Lower leg skin (tissue), 4 donors: ENCODE measurements at regions not wholly inside any gene's neighbourhood (a gene's known extent, or its start where the extent isn't known, plus 50 kb on each side); places are given as distances from the start of the nearest gene placed in this dataset.

Experiments
- DNase-seq, 2 donors: peaks; one replicate each; pipeline ENCODE4 v3.0.0-alpha.2; 2019; ENCODE audit warnings: low spot score in 2 of 2
- H3K4me3 ChIP-seq: fragments of 200-600 bp; sonication (generic); 2 replicates; pipeline ENCODE4 v1.5.1; 2017; ENCODE audit warnings: mild to moderate bottlenecking, low read depth; ENCODE audit not compliant: poor library complexity, severe bottlenecking
- POLR2A ChIP-seq, 2 donors: fragments of 450-650 bp; IDR thresholded peaks; one replicate each; pipeline ENCODE4 v1.6.1; 2016 to 2017; ENCODE audit warnings: antibody characterized with exemption in 2 of 2, mild to moderate bottlenecking in 1 of 2, moderate library complexity in 1 of 2
- WGBS, 2 donors: methylation state at CpG; one replicate each; pipeline ENCODE4 v1.1.5; 2018; 5-methylcytosine and 5-hydroxymethylcytosine counted together
- intact Hi-C: fragments of 100-400 bp; cut with DNase I; formaldehyde crosslinking; loops from one replicate; pipeline ENCODE4 v1.15.0; 2023; ENCODE audit warnings: low total_unique reads
- TF ChIP-seq, protein P1 (sequence below), 3 donors: fragments of 450-650 bp; IDR thresholded peaks; one replicate each; pipeline ENCODE4 v1.5.1; 2016; ENCODE audit warnings: antibody characterized with exemption in 3 of 3, mild to moderate bottlenecking in 3 of 3, moderate library complexity in 2 of 3

DNA sequence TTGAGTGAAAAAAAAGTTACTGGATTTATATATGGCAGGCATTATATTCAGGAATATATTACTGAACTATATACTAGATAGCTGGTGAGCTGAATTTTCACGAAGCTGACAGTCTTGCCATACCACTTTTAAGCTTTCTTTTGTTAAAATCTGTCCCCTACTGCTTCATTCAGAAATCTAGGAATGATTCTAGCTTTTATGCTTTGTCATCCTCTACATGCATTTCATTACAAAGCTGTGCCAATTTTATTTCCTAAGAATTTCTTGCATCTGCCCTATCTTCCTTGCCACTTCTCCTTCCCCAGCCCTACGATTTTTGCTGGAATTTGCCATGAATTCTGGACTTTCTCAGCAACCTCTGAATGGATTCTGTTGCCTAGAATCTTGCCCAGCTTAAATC lies 158.5 kb upstream of the ADGRB3 start:
- DNase-seq: no peak
- TF ChIP-seq, protein P1, sequence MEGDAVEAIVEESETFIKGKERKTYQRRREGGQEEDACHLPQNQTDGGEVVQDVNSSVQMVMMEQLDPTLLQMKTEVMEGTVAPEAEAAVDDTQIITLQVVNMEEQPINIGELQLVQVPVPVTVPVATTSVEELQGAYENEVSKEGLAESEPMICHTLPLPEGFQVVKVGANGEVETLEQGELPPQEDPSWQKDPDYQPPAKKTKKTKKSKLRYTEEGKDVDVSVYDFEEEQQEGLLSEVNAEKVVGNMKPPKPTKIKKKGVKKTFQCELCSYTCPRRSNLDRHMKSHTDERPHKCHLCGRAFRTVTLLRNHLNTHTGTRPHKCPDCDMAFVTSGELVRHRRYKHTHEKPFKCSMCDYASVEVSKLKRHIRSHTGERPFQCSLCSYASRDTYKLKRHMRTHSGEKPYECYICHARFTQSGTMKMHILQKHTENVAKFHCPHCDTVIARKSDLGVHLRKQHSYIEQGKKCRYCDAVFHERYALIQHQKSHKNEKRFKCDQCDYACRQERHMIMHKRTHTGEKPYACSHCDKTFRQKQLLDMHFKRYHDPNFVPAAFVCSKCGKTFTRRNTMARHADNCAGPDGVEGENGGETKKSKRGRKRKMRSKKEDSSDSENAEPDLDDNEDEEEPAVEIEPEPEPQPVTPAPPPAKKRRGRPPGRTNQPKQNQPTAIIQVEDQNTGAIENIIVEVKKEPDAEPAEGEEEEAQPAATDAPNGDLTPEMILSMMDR (IDR thresholded peaks at IDR 0.05): no peak
- no peak for TF ChIP-seq POLR2A (IDR thresholded peaks at IDR 0.05)
- no peak overlapping the region for H3K4me3 ChIP-seq
- intact Hi-C loops: no loop called here
- 40 to 47% methylated on average over 2 of the region's 2 CpGs for WGBS, 2 donors

DNA sequence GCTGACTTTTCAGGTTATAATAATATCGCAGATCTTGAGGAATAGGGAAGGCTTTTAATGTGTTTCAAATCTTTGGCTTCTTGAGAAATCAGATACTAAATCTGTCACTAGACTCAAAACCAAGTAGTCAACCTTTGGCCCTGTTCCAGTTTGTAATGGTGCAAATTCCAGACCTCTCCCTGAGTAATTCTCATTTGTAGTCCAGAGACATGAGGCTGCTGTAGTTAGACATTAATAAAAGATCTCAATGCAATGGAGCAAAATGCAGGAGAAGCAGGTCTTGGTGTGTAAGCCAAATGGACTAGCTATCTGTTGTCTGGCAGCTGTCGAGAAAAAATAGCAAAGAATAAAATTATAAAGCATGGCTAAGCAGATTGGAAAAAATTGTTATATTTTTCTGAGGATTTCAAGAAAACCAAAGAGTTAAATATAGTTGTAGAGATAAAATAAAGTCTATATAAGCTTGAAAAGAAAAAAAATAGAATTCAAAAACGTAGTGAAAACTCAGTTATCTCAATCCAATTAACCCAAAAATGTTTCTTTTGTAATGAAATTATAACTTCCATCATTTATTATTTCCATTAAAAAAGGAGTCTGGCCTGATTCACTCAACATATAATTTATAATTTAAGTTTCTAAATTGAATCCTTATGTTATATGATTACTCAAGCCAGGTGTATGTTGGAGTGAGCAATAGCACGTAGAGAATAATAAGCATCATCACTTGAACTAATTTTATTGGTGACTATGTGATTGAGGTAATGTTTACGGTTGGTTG lies 161.5 kb upstream of the ADGRB3 start:
- TF ChIP-seq, protein P1 (IDR thresholded peaks at IDR 0.05): no peak
- no peak for TF ChIP-seq POLR2A (IDR thresholded peaks at IDR 0.05)
- no peak overlapping the region for H3K4me3 ChIP-seq
- DNase-seq: no peak
- intact Hi-C loops: no loop called here
- WGBS, 2 donors: 68 to 72% methylated on average over 5 of the region's 5 CpGs

DNA sequence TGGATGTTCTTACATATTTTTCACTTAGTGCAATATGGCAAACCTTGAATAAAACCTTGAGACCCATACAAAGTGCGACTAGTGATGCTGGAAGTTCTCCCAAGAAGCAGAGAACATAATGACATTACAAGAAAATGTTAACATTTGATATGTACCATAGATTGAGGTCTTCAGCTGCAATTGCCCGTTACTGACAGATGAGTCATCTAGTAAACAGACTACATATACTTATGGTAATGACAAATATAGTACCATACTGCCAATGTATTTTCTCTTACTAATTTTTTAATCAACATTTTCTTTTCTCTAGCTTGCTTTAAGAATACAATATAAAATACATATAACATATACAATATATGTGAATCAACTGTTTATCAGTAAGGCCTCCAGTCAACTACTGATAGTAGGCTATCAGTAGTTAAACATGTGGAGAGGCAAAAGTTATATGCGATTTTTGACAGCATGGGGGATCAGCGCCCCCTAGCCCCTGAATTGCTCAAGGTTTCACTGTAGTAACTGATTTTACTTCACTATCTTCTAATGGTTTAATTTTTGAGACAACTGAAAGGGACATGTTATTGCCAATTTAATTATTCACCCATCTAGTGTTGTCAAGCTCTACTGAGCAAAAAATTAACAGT lies 166.7 kb upstream of the ADGRB3 start:
- 45 to 46% methylated on average over 4 of the region's 4 CpGs for WGBS, 2 donors
- DNase-seq: no peak
- no peak for TF ChIP-seq POLR2A (IDR thresholded peaks at IDR 0.05)
- TF ChIP-seq, protein P1 (IDR thresholded peaks at IDR 0.05): no peak

GRCh38 chr6:68458447-68458846 lies 176.6 kb upstream of the ADGRB3 start:
- no peak for DNase-seq
- intact Hi-C loops: no loop called here
- H3K4me3 ChIP-seq: no peak overlapping the region
- 82 to 92% methylated on average over 3 of the region's 3 CpGs for WGBS, 2 donors
- TF ChIP-seq POLR2A (IDR thresholded peaks at IDR 0.05): no peak
- TF ChIP-seq, protein P1 (IDR thresholded peaks at IDR 0.05): no peak

More for the DNA sequence above, 166.7 kb upstream of the ADGRB3 start:
- no peak overlapping the region for H3K4me3 ChIP-seq
- intact Hi-C loops: no loop called here

DNA sequence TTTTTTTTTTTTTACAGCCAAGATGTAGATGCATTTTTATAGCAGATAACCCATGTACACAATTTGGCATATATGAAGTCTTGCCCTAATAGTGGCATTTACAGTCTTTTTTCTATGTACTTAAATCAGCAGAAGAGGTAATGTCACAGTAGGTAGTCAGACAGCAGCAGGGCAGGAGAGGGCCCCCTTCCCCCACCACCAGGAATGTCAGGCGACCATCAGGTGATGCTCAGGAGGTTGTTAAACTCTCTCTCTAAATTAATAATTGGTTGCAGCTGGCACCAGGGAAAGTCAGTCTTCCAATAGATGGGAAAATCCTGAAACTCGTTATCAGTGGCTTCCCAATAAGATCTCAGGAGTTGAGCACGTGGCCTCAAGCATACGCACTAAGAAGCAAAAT lies 188.0 kb upstream of the ADGRB3 start:
- 69 to 75% methylated on average over 4 of the region's 4 CpGs for WGBS, 2 donors

More for the DNA sequence above, 188.0 kb upstream of the ADGRB3 start:
- TF ChIP-seq, protein P1 (IDR thresholded peaks at IDR 0.05): no peak
- TF ChIP-seq POLR2A (IDR thresholded peaks at IDR 0.05): no peak
- no peak for DNase-seq
- intact Hi-C loops: no loop called here
- no peak overlapping the region for H3K4me3 ChIP-seq
